CD4-positive, alpha-beta T cell treated with Interleukin-4 for 1 hour (primary cell): ENCODE measurements at regions not wholly inside any gene's neighbourhood (a gene's known extent, or its start where the extent isn't known, plus 50 kb on each side); places are given as distances from the start of the nearest gene placed in this dataset.

Experiments used
- DNase-seq, 2 donors: peaks; one replicate each; pipeline ENCODE4 v3.0.0-alpha.2; 2020 to 2022

DNA sequence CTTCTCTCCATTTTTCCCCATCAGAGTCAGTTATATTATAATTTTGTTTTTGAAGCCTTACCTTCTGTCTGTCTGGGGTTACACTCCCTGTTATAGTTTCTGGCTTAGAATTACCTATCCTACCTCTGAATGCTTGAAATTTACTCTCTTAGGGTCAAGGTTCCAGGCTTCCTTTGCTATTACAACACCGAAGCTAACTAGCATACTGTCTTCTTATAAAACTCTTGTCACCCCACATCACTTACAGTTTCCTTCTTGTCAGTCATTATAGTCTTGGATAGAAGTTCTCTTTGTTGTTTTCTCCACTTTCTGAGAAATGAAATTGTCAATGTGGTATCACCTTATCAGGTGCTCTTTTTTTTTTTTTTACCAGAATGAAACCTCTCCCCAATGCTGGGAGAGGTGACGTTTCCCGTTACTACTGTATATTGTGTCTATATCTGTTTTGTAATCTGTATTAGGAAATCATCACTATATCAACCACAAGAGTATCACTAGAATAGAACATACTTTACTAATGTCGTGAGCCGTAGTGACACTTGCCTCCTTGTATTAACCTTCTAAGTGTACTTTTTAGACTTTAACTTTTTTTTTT, 69.2 kb upstream of the PSMA6 start:
- DNase-seq, result peak in 1 of 2 donors; percentile 54

DNA sequence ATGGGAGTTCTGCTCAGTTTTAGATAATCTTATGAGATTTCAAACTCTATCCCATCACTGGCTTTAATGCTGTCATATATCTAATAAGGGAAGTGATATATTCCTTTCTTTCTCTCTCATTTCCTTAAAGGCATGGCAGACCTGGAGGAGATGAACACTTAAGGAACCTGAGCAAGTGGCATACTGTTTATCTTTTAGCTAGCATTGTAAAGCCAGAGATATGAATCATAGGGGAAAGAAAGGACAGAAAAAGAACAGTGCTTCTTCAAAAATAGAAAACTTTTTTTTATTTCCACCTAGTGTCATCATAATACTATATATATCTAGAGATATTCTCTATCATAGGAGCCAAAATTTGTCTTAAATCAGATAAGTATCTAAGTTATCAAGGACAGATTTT, 68.3 kb upstream of the PSMA6 start:
- no peak for DNase-seq

DNA sequence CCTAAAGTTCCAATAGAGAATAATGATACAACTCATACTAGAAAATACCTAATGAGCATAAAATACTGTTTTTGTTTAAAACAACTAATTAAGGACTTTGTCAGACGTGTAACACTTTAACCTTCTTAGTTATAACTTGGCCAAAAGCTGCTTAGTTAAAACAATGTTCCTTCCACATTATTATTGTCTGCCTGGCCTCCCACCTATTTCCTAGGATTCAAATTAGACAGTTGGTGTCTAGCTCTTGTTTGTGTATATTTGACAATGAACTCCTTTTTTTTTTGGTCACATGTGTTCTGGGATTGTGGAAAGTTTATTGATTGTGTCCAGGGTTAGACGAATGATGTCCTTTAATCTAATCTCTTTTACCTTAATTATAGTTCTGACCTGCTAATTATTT, 67.6 kb upstream of the PSMA6 start:
- no peak for DNase-seq

DNA sequence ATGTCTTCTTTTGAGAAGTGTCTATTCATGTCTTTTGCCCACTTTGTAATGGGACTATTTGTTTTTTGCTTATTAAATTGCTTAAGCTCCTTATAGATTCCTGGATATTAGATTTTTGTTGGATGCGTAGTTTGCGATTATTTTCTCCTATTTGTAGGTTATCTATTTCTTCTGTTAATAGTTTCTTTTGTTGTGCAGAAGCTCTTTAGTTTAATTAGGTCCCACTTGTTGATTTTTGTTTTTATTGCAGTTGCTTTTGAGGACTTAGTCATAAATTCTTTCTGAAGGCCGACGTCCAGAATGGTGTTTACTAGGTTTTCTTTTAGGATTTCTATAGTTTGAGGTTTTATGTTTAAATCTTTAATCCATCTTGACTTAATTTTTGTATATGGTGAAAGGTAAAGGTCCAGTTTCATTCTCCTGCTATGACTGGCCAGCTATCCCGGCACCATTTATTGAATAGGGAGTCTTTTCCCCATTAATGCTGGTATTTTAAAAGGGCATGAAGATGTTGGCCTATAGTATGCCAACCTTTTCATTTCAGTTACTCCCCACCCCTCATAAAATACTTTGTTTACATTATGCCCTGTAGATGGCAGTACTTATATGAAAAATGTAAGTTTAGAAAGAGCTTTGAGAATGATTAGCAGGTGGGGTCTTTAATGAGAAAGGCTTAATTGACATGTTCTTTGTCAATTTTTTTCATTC, 62.9 kb upstream of the PSMA6 start:
- DNase-seq, result peak in 1 of 2 donors; percentile 58

DNA sequence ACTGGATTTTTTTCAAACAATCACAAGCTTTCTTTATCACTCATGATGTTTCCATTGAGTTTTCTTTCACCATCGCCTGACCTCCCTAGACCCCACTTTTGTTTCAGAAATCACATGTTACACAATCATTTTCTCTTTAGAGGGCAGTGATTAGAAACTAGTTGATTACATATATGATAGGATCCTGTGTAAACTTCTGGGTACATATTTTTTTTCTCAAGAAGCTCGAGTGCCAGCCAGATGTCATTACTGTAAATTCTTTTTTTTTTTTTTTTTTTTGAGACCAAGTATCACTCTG, 62.4 kb upstream of the PSMA6 start:
- DNase-seq, result no peak

DNA sequence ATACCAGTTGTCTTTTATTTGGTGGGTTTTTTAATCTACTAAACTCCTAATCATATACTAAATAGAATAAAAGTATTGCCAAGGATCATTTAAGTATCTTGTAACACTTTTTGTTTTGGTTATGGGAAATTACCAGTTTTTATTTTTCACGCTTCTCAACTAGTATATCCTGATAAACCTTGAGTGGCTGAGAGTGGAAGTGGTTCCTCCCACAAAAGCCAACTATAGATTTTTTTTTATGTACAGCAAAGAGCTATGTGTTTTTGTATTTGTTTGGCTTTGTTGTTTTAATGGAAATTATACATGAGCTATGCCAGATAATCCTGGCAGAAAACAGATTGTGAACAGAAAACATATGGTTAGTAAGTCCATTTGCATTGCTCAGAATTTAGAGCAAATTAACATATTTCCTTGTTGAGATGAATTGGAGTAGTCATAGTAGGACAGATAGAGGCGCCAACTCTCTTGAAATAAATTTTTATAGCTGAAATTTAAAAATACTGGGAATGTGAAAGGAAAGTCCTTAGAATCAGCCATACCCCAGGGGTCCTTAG, 60.9 kb upstream of the PSMA6 start:
- no peak for DNase-seq

DNA sequence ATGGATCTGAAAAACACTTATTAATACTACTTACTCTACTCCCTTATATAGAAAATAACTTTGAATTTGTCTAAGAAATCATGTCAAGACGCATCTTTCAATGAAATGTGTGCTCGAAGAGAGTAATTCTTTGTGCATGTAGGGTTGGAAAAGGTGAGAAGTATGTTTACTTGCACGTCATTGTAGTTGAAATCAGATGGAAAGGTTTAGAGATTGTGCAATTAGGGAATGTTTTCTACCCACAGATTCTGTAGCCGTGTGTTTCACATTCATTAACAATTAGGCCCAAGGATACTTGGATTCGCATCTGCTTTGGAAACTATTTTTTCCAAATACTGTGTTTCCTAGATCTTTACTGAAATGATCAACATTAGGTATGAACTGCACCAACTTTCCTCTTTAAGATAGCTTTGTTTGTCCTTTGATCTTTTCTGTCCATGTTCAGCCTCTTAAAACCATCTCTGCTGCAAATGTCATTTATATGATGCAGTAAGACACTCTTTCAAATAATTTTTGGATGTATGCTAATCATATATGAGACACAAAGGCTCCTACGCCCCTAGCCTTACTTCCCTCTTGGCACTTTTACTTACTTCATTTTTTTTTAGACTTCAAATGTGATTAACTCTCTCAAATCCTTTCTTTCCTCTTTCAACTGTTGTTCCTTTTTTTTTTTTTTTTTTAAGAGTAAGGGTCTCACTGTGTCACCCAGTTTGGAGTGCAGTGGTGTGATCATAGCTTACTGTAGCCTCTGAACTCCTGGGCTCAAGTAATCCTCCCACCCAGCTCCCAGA, 58.0 kb upstream of the PSMA6 start:
- no peak for DNase-seq

DNA sequence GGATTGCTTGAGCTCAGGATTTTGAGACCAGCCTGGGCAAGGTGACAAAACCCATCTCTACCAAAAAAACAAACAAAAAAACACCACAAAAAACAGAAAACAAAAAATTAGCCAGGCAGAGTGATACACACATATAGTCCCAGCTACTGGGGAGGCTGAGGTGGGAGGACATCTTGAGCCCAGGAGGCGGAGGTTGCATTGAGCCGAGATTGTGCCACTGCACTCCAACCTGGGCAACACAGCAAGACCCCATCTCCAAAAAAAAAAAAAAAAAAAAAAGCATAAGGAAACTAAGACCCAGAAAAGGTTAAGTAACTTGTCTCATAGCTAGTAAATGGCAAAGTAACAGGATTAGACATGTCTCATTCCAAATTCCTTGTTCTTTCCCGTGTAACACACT, 56.3 kb upstream of the PSMA6 start:
- DNase-seq, result no peak

DNA sequence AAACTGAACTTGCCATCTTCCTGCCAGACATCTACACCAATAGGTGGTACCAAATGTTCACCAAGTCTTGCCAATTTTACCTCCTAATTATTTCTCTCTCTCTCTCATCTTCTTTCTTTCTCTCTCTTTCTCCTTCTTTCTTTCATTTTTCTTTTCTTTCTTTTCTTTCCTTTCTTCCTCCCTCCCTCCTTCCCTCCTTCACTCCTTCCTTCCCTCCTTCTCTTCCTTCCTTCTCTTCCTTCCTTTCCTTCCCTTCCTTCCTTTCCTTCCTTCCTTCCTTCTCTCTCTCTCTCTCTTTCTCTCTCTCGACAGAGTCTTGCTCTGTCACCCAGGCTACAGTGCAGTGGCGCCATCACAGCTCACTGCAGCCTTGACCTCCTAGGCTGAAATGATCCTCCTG, 55.4 kb upstream of the PSMA6 start:
- DNase-seq, result no peak

DNA sequence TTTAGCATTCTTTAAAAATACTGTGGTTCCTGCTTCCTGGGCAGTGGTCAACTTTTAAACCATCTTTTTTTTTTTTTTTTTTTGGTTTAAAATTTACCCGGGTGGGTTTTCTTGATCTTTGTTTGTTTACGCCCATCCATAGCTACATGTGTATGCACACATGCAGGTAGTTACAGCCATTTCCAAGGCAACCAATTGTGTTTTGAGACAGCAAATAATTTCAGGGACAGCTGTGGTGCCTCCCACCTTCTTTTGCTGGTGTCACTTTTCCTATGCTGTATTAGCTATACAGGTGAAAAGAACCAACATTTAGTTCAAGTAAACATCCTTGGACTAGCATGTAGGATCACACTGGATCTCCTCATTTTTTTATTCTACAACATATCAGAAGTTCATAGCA, 52.0 kb upstream of the PSMA6 start:
- DNase-seq, result peak in 1 of 2 donors; percentile 12
